WTC11 (cell line): ENCODE measurements at regions not wholly inside any gene's neighbourhood (a gene's known extent, or its start where the extent isn't known, plus 50 kb on each side); places are given as distances from the start of the nearest gene placed in this dataset.

ENCODE experiments used
- ATAC-seq: fragments of 200-7000 bp; cut with Tn5 transposase; 2 replicates; pipeline ENCODE4 v1.10.0; 2021; ENCODE audit warnings: mild to moderate bottlenecking, moderate library complexity
- CTCF ChIA-PET: fragments of 300-600 bp; sonication (Branson Sonifier 250); formaldehyde crosslinking; loops from one replicate; lab custom pipeline; 2021; ENCODE audit warnings: antibody characterized with exemption; lab: Charles Lee
- POLR2A ChIA-PET: fragments of 350-600 bp; sonication (Branson Sonifier 250); formaldehyde crosslinking; loops from one replicate; lab custom pipeline; 2021; ENCODE audit warnings: antibody characterized with exemption; lab: Charles Lee
- DNase-seq: peaks from one replicate; pipeline ENCODE4 v3.0.0; 2021; ENCODE audit warnings: low spot score
- H3K27ac Mint-ChIP-seq: 2 replicates; pipeline ENCODE4 v1.8.0; 2021; ENCODE audit warnings: mixed read lengths
- H3K27me3 Mint-ChIP-seq: 2 replicates; pipeline ENCODE4 v1.8.0; 2021; ENCODE audit warnings: low read depth, mild to moderate bottlenecking, moderate library complexity, mixed read lengths
- H3K36me3 Mint-ChIP-seq: 2 replicates; pipeline ENCODE4 v1.8.0; 2021; ENCODE audit warnings: mixed read lengths
- H3K4me1 Mint-ChIP-seq: 2 replicates; pipeline ENCODE4 v1.8.0; 2022; ENCODE audit warnings: mixed read lengths
- H3K4me3 Mint-ChIP-seq: 2 replicates; pipeline ENCODE4 v1.8.0; 2021; ENCODE audit warnings: mild to moderate bottlenecking, moderate library complexity, mixed read lengths
- H3K9me3 Mint-ChIP-seq: 2 replicates; pipeline ENCODE4 v1.8.0; 2021; ENCODE audit warnings: mixed read lengths
- ELF4 ChIP-seq: sonication (generic); formaldehyde crosslinking; IDR thresholded peaks from 2 replicates; pipeline ENCODE4 v1.8.1; 2022; ENCODE audit warnings: low read depth, mild to moderate bottlenecking, moderate library complexity, missing genetic modification reagents
- GABPB1 ChIP-seq: sonication (generic); formaldehyde crosslinking; IDR thresholded peaks from 2 replicates; pipeline ENCODE4 v1.8.1; 2023; ENCODE audit warnings: mild to moderate bottlenecking, missing genetic modification reagents
- GRHL2 ChIP-seq: fragments of 250-450 bp; sonication (Bioruptor Pico); IDR thresholded peaks from 2 replicates; pipeline ENCODE4 v1.8.0; 2022; ENCODE audit warnings: mild to moderate bottlenecking, moderate library complexity; ENCODE audit not compliant: insufficient replicate concordance, severe bottlenecking
- HMGA2 ChIP-seq: fragments of 250-450 bp; sonication (Bioruptor Pico); IDR thresholded peaks from 2 replicates; pipeline ENCODE4 v1.4.0; 2021; ENCODE audit warnings: mild to moderate bottlenecking, moderate library complexity
- JUN ChIP-seq: sonication (generic); formaldehyde crosslinking; IDR thresholded peaks from 2 replicates; pipeline ENCODE4 v1.8.0; 2023; ENCODE audit warnings: mild to moderate bottlenecking, missing genetic modification reagents
- OVOL2 ChIP-seq: fragments of 250-450 bp; sonication (Bioruptor Pico); IDR thresholded peaks from 2 replicates; pipeline ENCODE4 v1.9.0; 2021; ENCODE audit warnings: mild to moderate bottlenecking, borderline replicate concordance
- RORB ChIP-seq: fragments of 250-450 bp; sonication (Bioruptor Pico); IDR thresholded peaks from 2 replicates; pipeline ENCODE4 v1.9.0; 2021; ENCODE audit warnings: mild to moderate bottlenecking
- SMAD3 ChIP-seq: sonication (generic); formaldehyde crosslinking; IDR thresholded peaks from 2 replicates; pipeline ENCODE4 v1.8.0; 2022; ENCODE audit warnings: missing genetic modification reagents, mild to moderate bottlenecking, borderline replicate concordance
- SOX15 ChIP-seq: fragments of 250-450 bp; sonication (Bioruptor Pico); IDR thresholded peaks from 2 replicates; pipeline ENCODE4 v1.9.0; 2021; ENCODE audit warnings: mild to moderate bottlenecking
- SP1 ChIP-seq: sonication (generic); formaldehyde crosslinking; conservative IDR thresholded peaks from 2 replicates; pipeline ENCODE4 v1.8.1; 2022; ENCODE audit warnings: missing genetic modification reagents
- TCF7 ChIP-seq: sonication (generic); formaldehyde crosslinking; IDR thresholded peaks from 2 replicates; pipeline ENCODE4 v1.8.0; 2022; ENCODE audit warnings: mild to moderate bottlenecking, low read depth, missing genetic modification reagents, moderate library complexity
- ZNF138 ChIP-seq: sonication (generic); formaldehyde crosslinking; conservative IDR thresholded peaks from 2 replicates; pipeline ENCODE4 v1.8.1; 2022; ENCODE audit warnings: mild to moderate bottlenecking, moderate library complexity, missing genetic modification reagents
- ZNF671 ChIP-seq: fragments of 250-450 bp; sonication (Bioruptor Pico); IDR thresholded peaks from 2 replicates; pipeline ENCODE4 v1.8.0; 2021; ENCODE audit warnings: mild to moderate bottlenecking
- TF ChIP-seq, protein P1 (sequence below): sonication (generic); formaldehyde crosslinking; IDR thresholded peaks from 2 replicates; pipeline ENCODE4 v1.8.0; 2023; ENCODE audit warnings: mild to moderate bottlenecking, missing genetic modification reagents
- TF ChIP-seq, protein P2 (sequence below): sonication (generic); formaldehyde crosslinking; IDR thresholded peaks from 2 replicates; pipeline ENCODE4 v1.8.0; 2022; ENCODE audit warnings: mild to moderate bottlenecking, missing genetic modification reagents
- TF ChIP-seq, protein P3 (sequence below): sonication (generic); formaldehyde crosslinking; IDR thresholded peaks from 2 replicates; pipeline ENCODE4 v1.8.1; 2022; ENCODE audit warnings: low read depth, missing genetic modification reagents, borderline replicate concordance
- TF ChIP-seq, protein P4 (sequence below): sonication (generic); formaldehyde crosslinking; conservative IDR thresholded peaks from 2 replicates; pipeline ENCODE4 v1.8.1; 2022; ENCODE audit warnings: mild to moderate bottlenecking, missing genetic modification reagents
- TF ChIP-seq, protein P5 (sequence below): fragments of 250-450 bp; sonication (Bioruptor Pico); IDR thresholded peaks from 2 replicates; pipeline ENCODE4 v1.9.0; 2021; ENCODE audit warnings: mild to moderate bottlenecking
- TF ChIP-seq, protein P6 (sequence below): fragments of 250-450 bp; sonication (Bioruptor Pico); IDR thresholded peaks from 2 replicates; pipeline ENCODE4 v2.1.2; 2022; ENCODE audit warnings: mild to moderate bottlenecking, moderate library complexity

DNA sequence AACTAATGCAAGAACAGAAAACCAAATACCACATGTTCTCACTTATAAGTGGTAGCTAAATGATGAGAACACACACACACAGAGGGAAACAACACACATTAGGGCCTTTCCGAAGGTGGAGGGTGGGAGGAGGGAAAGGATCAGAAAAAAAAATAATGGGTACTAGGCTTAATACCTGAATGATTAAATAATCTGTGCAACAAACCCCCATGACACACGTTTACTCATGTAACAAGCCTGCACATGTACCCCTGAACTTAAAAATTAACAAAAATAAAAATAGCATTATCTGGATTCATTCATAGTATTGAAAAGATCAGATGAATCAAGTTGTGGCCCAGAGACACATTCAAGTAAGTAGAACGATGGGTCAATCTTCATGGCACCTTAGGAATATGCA, 159.5 kb upstream of the POT1 start (continued):
- TF ChIP-seq, protein P1, sequence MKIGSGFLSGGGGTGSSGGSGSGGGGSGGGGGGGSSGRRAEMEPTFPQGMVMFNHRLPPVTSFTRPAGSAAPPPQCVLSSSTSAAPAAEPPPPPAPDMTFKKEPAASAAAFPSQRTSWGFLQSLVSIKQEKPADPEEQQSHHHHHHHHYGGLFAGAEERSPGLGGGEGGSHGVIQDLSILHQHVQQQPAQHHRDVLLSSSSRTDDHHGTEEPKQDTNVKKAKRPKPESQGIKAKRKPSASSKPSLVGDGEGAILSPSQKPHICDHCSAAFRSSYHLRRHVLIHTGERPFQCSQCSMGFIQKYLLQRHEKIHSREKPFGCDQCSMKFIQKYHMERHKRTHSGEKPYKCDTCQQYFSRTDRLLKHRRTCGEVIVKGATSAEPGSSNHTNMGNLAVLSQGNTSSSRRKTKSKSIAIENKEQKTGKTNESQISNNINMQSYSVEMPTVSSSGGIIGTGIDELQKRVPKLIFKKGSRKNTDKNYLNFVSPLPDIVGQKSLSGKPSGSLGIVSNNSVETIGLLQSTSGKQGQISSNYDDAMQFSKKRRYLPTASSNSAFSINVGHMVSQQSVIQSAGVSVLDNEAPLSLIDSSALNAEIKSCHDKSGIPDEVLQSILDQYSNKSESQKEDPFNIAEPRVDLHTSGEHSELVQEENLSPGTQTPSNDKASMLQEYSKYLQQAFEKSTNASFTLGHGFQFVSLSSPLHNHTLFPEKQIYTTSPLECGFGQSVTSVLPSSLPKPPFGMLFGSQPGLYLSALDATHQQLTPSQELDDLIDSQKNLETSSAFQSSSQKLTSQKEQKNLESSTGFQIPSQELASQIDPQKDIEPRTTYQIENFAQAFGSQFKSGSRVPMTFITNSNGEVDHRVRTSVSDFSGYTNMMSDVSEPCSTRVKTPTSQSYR, result no peak
- TF ChIP-seq ZNF671 (CRISPR knock-in tag) (no peak), TCF7 (CRISPR knock-in tag) (no peak)

DNA sequence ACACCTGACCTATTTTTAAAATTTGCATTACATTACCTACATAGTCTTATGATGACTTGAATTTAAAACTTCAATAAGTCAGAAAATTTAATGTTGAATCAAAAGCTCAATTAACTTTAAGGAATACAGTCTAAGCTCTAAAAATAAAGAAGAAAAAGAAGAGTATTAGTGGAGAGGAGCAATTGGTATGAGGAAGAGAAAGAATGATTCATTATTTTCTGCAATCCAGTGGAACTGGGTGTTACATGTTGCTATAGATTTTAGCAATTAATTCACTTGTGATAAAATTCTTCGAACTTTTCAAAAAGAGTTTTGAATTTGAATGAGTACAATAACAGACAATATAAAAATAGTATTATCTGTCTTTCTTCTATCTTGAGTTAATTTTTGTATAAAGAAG, 158.9 kb upstream of the POT1 start:
- Mint-ChIP-seq H3K4me3 (no peak overlapping the region), H3K36me3 (no peaks in the 10 kb centered on the region)

More for the DNA sequence above, 158.9 kb upstream of the POT1 start:
- Mint-ChIP-seq H3K9me3 (no peaks in the 10 kb centered on the region), H3K27ac (no peak overlapping the region), H3K4me1 (peaks cover 5% of the 10 kb centered on the region), H3K27me3 (peaks cover 22% of the 10 kb centered on the region)
- DNase-seq, result no peak
- TF ChIP-seq, protein P2, sequence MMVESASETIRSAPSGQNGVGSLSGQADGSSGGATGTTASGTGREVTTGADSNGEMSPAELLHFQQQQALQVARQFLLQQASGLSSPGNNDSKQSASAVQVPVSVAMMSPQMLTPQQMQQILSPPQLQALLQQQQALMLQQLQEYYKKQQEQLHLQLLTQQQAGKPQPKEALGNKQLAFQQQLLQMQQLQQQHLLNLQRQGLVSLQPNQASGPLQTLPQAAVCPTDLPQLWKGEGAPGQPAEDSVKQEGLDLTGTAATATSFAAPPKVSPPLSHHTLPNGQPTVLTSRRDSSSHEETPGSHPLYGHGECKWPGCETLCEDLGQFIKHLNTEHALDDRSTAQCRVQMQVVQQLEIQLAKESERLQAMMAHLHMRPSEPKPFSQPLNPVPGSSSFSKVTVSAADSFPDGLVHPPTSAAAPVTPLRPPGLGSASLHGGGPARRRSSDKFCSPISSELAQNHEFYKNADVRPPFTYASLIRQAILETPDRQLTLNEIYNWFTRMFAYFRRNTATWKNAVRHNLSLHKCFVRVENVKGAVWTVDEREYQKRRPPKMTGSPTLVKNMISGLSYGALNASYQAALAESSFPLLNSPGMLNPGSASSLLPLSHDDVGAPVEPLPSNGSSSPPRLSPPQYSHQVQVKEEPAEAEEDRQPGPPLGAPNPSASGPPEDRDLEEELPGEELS, result no peak
- TF ChIP-seq SMAD3 (CRISPR knock-in tag) (no peak), HMGA2 (CRISPR knock-in tag) (no peak), RORB (CRISPR knock-in tag) (no peak), JUN (no peak), GABPB1 (CRISPR knock-in tag) (no peak), ELF4 (CRISPR knock-in tag) (no peak), OVOL2 (CRISPR knock-in tag) (no peak), SP1 (no peak), SOX15 (CRISPR knock-in tag) (no peak), ZNF138 (CRISPR knock-in tag) (no peak), GRHL2 (CRISPR knock-in tag) (no peak)
- TF ChIP-seq, protein P3, sequence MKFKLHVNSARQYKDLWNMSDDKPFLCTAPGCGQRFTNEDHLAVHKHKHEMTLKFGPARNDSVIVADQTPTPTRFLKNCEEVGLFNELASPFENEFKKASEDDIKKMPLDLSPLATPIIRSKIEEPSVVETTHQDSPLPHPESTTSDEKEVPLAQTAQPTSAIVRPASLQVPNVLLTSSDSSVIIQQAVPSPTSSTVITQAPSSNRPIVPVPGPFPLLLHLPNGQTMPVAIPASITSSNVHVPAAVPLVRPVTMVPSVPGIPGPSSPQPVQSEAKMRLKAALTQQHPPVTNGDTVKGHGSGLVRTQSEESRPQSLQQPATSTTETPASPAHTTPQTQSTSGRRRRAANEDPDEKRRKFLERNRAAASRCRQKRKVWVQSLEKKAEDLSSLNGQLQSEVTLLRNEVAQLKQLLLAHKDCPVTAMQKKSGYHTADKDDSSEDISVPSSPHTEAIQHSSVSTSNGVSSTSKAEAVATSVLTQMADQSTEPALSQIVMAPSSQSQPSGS (CRISPR knock-in tag), result no peak
- TF ChIP-seq, protein P4, sequence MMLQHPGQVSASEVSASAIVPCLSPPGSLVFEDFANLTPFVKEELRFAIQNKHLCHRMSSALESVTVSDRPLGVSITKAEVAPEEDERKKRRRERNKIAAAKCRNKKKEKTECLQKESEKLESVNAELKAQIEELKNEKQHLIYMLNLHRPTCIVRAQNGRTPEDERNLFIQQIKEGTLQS (CRISPR knock-in tag), result no peak
- TF ChIP-seq, protein P5, sequence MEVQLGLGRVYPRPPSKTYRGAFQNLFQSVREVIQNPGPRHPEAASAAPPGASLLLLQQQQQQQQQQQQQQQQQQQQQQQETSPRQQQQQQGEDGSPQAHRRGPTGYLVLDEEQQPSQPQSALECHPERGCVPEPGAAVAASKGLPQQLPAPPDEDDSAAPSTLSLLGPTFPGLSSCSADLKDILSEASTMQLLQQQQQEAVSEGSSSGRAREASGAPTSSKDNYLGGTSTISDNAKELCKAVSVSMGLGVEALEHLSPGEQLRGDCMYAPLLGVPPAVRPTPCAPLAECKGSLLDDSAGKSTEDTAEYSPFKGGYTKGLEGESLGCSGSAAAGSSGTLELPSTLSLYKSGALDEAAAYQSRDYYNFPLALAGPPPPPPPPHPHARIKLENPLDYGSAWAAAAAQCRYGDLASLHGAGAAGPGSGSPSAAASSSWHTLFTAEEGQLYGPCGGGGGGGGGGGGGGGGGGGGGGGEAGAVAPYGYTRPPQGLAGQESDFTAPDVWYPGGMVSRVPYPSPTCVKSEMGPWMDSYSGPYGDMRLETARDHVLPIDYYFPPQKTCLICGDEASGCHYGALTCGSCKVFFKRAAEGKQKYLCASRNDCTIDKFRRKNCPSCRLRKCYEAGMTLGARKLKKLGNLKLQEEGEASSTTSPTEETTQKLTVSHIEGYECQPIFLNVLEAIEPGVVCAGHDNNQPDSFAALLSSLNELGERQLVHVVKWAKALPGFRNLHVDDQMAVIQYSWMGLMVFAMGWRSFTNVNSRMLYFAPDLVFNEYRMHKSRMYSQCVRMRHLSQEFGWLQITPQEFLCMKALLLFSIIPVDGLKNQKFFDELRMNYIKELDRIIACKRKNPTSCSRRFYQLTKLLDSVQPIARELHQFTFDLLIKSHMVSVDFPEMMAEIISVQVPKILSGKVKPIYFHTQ, result no peak
- TF ChIP-seq, protein P6, sequence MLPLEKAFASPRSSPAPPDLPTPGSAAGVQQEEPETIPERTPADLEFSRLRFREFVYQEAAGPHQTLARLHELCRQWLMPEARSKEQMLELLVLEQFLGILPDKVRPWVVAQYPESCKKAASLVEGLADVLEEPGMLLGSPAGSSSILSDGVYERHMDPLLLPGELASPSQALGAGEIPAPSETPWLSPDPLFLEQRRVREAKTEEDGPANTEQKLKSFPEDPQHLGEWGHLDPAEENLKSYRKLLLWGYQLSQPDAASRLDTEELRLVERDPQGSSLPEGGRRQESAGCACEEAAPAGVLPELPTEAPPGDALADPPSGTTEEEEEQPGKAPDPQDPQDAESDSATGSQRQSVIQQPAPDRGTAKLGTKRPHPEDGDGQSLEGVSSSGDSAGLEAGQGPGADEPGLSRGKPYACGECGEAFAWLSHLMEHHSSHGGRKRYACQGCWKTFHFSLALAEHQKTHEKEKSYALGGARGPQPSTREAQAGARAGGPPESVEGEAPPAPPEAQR (CRISPR knock-in tag), result no peak
- CTCF ChIA-PET, result no interaction called here
- POLR2A ChIA-PET, result interaction anchor here (0.9 kb wide), 1 partner anchor 11 kb away, joined by 3 read pairs; no protein-coding TSS in a partner anchor
- ATAC-seq, result no peak
